HG03439 (cell line): ENCODE measurements at regions not wholly inside any gene's neighbourhood (a gene's known extent, or its start where the extent isn't known, plus 50 kb on each side); places are given as distances from the start of the nearest gene placed in this dataset.

Source experiments
- ATAC-seq: cut with Tn5 transposase; IDR thresholded peaks from one replicate; pipeline ENCODE4 v1.9.1; 2021; ENCODE audit warnings: mild to moderate bottlenecking, moderate library complexity; ENCODE audit not compliant: unreplicated experiment

DNA sequence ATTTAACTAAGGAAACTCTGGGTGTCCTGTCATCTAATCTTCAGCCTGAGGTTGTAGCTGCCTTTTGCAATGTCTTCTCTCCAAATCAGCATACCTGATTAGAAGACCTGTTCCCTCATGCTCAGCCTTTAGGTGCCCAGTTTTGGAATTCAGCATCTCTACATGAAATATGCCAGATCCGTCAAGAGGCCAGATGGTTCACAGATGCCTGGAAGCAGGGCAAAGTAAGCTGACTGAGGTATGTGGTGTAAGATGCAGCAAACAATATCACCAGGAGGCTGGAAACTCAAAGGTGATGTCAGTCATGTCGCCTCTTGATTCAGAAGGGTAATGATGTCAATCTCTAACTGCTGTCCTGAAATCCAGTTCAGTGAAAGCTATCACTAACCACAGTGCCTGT, 324.4 kb downstream of the PRELID2 start:
- ATAC-seq: no peak

DNA sequence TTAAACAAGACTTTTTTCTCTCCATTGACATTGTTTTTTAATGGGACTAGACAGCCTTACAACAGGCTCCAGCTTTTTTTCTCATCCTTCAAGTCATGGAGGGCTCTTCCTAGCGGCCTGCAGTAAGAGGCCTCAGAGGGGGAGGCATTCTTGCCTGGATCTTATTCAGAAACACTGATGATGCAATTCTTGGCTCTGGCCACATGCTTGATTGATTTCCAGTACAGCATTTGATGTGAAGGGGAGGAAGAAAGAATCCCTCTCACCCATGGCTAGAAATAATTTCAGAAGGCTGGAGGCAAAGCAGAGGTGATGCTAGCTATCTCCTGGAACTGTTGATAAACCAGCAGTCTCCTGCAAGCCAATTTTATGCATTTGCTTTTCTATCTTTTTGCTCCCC, 324.8 kb downstream of the PRELID2 start:
- ATAC-seq: no peak

DNA sequence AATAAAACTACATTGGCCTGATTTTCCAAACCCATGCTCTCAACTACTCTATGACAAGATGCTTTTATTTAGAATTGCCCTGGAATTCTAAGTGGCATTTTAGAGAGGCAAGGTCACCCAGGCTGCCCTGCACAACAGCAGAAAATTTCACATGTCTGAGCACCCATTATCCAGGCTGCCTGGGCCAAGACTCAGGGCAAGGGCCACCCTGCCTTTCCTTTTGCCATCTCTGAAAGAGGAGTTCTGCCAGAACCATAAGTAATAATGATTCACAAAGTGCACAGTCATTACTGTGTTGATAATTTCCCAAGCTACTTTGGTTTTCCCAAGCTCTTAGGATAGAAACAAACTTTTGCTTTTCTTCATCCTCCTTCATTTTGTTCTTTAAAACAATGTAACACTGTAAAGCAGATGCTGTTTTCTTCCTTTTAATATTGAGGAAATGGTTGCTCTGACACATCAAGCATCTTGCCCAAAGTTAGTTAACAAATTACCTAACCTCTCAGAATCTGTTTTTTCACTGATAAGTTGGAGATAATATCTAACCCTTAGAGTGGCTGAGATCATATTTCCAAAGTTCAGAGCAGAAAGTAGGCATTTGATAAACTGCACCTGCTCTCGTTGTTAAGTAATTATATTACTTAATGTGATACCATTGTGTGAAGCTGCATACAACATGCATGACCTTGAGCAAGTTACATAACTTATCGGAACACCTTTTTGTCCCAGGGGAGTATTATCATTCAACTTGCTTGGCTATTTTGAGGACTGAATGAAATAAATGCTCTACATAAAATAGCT, 325.6 kb downstream of the PRELID2 start:
- ATAC-seq: no peak

DNA sequence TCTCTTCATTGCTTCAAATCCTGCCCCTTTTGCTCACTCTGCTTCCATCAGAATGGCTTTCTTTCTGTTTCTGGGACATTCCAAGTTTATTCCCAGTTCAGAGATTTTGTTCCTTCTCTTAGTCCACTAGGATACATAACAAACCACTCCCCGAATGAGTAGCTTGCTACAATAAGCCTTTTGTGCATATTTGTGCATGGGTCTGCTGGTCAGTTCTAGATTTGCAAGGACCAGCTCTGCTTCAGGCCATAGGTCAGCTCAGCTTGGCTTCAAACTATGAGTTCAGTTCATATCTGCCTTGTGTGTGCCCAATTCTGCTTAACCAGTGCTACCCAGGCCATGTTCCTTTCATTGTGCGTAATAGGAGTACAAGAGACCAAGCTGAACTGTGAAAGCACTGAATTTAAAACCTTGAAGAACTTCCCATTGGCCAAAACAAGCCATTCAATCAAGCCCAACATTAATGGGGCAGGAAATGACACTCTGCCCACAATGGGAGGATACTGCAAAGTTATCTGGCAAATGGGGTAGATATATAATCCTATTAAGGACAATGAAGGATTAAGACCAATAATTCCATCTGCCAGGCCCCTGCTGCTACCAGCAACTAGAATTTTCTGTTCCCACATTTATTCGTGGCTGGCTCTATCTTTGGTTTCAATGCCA, 328.8 kb downstream of the PRELID2 start:
- ATAC-seq: no peak

DNA sequence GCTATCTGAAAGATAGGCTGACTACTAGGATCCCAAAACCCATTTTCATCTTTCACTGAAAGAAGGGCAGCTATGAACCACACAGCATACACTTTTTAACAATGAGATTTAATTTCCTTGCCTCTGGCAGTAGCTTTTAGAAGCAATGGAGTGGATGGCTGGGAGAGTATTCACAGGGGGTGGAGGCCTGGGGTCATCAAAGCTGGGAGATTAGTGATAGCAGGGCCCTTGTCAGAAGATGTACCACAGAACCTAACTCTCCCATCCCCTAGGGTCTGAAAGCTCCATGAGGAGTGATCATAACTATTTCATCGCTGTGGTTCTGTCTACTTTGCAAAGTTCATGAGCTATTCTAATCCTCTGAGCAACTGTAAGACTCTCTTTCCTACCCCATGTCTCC, 332.2 kb downstream of the PRELID2 start:
- ATAC-seq: no peak

DNA sequence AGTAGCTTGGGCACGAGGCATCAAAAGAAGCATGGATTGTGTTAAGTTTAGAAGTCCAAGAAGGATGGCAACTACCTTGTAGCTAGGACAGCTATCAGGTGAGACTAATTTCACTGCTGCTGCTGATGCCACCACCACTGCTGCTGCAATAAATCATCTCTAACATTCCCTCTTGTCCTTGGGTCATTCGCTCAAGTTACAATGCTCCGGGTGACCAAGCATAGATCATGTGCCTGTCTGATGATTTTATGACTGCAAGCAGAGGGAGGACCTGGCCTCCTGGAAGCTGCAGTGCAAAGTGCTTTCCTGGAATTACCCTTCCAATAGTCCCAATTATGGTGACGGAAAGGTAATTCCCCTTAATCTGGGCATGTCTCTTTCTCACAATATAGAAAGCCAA, 334.4 kb downstream of the PRELID2 start:
- no peak for ATAC-seq

DNA sequence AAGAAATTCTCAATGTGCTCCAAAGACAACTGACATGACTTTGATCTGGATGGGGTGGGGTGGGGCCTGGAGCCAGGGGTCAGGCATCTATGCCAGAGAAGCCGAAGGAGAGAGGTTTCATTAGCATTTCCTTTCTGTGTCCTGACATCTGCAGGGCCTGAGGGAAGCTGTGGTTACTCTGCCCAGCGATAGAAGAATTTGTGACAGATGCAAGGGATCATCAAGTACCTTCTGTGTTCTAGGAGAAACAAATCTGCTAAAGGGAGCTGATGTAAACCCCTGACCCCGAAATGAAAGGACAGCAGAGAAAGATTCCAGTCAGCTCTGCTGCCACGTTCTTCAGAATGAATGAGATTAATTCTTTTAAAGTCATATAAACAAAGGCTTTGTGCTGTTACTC, 335.7 kb downstream of the PRELID2 start:
- no peak for ATAC-seq

DNA sequence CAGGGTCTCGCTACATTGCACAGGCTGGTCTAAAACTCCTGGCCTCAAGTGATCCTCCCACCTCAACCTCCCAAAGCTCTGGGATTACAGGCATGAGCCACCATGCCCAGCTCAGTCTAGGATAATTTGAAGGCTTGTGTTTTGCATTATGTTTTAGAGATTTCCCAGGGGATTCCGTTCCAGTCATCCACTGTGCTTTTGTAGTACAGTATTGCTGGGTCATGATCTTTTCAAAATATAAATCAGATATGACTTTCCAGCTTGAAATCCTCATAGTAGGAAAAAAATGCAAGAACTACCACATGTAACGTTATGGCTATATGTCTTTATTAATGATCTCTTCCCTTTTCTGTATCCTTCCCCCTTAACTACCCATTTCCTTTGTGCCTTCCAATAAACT, 338.1 kb downstream of the PRELID2 start:
- ATAC-seq: no peak

DNA sequence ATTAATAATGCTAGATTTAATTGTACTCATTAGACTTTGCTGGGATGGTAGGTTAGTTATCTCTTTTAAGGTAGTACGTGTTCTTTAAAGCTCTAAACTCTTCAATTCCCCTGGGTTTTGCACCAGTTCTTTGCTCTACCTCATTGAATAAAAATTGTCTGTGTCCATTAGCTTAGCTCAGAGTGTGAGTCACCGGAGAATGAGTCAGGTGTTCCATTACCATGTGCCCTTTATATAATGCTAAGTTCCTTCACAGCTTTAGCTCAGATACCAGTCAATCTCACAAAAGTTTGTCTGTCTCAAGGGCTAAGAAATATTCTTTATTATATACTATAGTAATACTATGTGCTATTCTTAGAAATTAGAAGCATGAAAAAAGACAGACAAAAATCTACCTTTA, 339.4 kb downstream of the PRELID2 start:
- ATAC-seq: no peak

DNA sequence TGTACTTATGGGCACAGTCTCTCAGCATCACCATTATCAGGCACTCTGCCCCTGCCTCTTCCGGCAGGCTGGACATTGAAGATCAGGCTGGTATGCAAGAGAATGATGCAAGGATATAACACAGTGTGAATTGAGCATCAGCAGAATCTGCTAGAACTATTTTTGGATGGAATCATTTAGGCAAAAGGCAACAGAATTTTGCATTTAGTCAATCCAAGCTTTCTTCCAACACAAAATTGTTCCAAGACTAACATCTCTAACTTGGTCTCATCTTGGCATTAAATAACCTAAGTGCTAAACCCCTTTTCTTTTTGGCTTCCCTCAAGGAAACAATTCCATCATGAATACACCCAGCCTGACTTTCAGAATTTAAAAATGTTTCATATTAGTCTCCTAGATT, 339.9 kb downstream of the PRELID2 start:
- no peak for ATAC-seq

DNA sequence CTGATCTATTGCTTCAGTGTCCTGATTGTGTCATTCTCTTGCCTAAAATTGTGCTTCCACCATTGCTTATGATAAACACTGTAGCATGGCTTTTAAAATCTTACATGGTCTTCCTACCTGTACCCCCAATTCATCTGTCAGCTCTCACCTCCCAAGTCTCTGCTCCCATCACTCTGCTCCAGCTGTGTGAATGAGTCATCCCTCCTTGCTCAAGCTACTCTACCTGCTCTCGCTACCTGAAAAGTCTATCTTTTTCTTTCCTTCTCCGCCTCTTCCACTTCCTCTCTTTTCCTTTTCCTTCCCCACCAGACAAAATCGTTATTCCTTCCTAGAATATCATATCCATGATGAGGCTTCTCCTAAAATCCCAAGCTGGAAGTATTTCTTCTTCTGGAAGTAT, 341.7 kb downstream of the PRELID2 start:
- ATAC-seq: no peak

DNA sequence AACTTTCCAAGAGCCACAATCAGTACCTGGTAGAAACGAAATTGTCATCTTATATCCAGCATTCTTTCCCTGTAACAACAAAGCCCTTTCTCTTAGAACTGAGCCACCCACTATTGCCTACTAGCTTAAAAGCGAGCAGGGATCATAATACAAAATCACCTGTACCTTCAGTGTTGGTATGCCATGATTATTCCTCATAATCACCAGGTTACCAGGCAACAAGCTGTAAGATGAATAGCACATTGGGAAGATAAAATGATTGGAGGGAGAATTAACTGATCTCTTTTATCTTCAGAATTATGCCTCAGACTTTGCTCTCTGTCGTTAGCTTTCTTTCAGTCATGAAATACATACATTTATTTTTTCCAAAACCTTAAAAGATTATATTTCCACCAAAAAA, 345.6 kb downstream of the PRELID2 start:
- ATAC-seq: no peak

DNA sequence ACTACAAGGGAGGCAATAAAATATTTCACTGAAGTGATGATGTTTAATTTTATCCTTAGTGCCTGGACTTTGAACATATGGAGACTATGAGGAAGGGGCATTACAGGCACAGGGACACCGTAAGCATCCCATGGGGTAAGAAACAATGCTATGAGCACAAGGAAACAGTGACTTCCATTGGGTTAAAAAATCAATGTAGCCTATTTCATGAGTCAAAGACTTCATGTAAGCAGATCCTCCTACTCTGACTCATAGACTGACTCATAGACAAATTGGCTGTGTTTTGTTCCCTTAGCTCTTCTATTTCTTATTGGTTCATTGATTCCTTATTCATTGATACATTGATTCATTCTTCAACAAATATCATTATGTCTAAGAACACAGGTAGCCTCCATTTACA, 351.0 kb downstream of the PRELID2 start:
- ATAC-seq: no peak

DNA sequence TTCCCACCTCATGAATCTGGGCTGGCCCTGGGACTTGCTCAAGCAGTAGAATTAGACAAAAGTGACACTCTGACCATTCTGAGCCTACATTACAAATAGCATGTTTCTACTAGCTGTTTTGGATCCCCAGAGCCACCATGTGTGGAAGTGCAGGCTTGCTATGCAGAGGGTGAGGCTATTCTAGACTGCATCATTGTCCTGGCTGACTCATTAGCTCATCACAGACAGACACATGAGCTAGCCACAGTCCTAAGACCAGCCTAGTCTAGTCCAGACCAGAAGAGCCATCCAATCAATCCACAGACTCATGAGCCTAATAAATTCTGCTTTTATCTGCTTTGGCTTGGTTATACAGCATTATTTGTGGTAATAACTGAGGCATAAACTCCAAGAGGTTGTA, 351.9 kb downstream of the PRELID2 start:
- ATAC-seq: no peak

DNA sequence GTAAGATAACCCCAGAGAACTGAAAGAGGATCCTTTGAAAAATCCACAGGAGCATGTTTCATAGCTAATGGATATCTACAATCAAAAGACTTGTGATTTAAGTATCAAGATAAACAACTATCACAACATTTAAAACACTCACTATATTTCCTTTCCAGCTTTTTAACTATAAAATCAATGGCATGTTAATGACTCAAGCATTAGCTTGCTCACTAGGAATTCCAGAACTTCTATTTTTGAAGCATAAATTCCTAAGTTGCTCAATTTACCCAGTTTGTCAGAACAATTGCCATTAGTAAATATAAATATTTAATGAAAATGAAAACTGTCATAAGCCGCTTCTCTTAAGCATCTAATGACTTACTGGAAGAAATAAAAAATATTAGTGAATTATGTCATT, 355.3 kb downstream of the PRELID2 start:
- ATAC-seq: no peak

DNA sequence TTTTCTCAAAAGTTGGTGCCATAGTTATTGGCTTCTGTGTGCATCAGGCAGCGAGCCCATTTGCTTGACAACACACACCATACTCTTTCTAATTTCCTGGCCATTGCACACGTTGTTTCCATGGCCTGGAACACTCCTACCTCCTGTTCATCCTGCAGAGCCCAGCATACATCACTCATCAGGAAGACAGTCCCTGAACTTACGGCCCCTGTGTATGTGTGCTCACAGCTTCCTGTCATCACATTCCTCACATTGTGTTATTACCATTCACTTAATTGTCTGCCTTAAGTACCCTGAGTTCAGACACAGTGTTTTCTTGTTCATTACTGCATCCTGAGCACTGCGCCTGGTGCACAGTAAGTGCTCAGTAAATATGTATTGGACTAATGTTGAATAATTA, 355.9 kb downstream of the PRELID2 start:
- no peak for ATAC-seq

DNA sequence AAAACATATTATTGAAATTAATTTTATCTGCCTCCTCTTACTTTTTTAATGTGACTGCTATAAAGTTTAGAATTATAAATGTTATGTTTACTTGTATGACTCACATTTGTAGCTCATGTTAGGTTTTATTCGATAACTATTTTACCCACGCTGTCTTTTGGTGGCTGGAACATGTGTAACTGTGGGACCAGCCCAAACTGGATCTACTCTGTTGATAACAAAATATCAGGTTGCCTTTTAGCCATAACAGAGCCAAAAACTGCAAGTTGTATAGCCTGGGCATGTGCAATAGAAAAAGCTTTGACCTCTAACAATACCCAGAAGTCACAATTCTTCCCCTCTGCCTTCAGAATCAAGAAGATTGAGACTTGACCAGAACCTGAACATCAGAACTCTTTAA, 356.5 kb downstream of the PRELID2 start:
- no peak for ATAC-seq

DNA sequence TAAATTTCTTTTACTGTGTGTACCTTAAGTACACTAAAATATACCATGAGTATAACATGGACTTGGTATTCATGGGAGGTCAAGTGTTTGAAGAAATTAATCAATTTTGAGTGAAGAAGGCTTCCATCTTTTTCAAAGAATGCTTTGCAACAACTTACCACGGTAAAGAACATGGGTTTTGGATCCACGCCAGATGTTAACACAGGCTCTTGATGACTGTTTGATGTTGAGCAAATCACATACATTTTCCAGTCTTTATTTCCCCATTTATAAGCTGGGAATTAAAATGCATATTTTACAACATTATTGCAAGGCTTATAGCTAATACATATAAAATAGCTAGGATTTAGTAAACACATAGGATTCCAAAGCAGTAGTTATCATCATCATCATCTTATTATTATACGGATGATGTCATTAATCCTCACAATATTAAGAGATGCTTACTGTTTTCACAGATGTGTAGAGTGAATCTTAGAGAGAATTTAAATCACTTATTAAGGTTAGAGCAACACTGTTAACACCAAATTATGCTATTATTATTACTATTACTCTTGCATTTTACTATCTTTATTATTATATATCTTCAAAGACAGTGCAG, 362.0 kb downstream of the PRELID2 start:
- no peak for ATAC-seq

DNA sequence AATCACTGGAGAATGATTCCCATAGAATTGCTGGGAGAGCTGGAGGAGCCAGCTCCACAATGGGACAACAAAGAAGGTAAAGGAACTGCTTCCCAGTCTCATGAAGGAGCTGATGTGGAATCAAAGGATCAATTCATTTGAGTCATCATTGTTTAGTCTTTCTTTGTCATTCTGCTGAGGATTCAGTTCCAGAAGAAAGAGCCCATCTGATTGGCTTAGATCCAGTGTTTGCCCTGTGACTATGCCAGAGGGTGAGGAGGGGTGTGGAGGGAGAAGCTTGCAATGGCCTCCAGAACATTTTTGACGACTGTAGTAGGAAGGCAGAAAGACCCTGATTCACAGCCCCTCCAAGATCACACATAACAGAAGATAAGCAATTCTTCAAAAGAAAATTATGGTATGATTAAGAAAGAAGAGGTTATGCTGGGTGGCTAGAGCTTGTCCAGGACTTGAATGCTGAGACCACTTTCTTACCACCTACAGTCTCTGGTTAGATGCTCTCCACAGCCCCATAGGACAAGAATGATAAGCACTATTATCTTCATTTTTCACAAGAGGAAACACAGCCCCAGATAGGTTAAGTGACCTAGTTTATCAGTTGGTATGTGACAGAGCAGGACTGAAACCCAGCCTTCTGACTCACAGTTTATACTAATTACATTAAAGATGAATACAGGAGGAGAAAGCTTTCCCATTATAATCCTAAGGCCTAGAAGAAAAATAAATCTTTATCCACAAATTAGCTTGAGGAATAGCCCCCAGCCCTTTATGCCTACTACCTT, 363.1 kb downstream of the PRELID2 start:
- ATAC-seq: no peak

DNA sequence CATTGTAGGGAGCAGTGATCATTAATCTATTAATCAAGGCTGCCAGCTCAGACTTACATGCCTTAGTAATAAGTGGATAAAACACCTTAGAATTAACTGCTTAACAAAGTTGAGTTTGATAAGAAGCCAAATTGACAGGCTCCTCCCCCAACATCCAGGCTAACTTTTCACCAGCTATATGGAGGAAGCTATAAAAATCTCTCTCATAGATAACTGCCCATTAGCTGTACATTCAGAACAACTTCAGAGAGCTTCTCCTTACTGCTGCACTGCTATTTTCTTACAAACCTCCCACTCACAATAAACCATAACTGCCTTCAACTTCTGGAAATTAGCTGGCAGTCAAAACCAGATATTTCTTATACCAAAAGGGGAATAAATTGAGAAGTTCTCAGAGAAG, 364.1 kb downstream of the PRELID2 start:
- ATAC-seq: no peak

DNA sequence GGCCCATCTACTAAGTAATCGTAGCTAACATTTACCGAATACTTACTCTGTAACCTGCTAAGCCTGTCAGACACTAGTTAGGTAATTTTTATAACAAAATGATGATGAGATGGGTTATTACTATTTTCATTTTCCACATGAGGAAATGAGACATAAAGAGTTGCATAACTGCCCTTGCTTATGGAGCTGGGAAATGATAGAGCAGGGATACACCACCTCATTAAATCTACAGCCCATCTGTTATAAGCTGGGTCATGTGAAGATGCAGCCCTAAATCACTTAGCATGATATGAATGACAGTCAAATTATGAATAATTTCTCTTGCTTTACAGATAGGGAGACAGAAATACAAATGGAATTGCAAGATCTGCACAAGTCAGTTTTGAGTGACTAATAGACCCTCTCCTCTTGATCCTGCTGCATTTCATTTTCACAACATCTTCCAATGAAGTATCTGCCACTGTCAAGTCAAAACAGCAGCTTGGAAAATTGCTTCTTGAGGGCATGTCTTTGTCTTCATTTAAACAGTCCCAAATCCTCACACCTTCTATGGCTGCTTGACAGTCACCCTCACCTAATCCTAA, 364.7 kb downstream of the PRELID2 start:
- no peak for ATAC-seq
